CMK (cell line): ENCODE measurements at regions not wholly inside any gene's neighbourhood (a gene's known extent, or its start where the extent isn't known, plus 50 kb on each side); places are given as distances from the start of the nearest gene placed in this dataset.

Experiments
- DNase-seq: peaks from one replicate; pipeline ENCODE4 v3.0.0-alpha.2; 2010; ENCODE audit warnings: low read depth

- DNase-seq: no peak
Observed at GRCh38 chr7:45455662-45456061, 118.5 kb upstream of the ADCY1 start.

GRCh38 chr7:45456105-45456504, 118.1 kb upstream of the ADCY1 start:
- DNase-seq: no peak

- DNase-seq: no peak
Observed at GRCh38 chr7:45456747-45457524, 117.2 kb upstream of the ADCY1 start.

GRCh38 chr7:45457591-45457990, 116.6 kb upstream of the ADCY1 start:
- DNase-seq: no peak

- no peak for DNase-seq
Observed at GRCh38 chr7:45459476-45459875, 114.7 kb upstream of the ADCY1 start.

- DNase-seq: no peak
Observed at GRCh38 chr7:45460379-45460778, 113.8 kb upstream of the ADCY1 start.

GRCh38 chr7:45461026-45461425, 113.1 kb upstream of the ADCY1 start:
- no peak for DNase-seq

- no peak for DNase-seq
Observed at GRCh38 chr7:45469103-45469502, 105.1 kb upstream of the ADCY1 start.

- no peak for DNase-seq
Observed at GRCh38 chr7:45470031-45470430, 104.1 kb upstream of the ADCY1 start.

- no peak for DNase-seq
Observed at GRCh38 chr7:45479781-45480180, 94.4 kb upstream of the ADCY1 start.

- no peak for DNase-seq
Observed at GRCh38 chr7:45482451-45482850, 91.7 kb upstream of the ADCY1 start.

GRCh38 chr7:45484094-45484493, 90.1 kb upstream of the ADCY1 start:
- DNase-seq: no peak

- no peak for DNase-seq
Observed at GRCh38 chr7:45486575-45486974, 87.6 kb upstream of the ADCY1 start.

GRCh38 chr7:45494885-45495284, 79.3 kb upstream of the ADCY1 start:
- no peak for DNase-seq

- DNase-seq: no peak
Observed at GRCh38 chr7:45495618-45496017, 78.5 kb upstream of the ADCY1 start.

- no peak for DNase-seq
Observed at GRCh38 chr7:45500257-45500656, 73.9 kb upstream of the ADCY1 start.

GRCh38 chr7:45501791-45502190, 72.4 kb upstream of the ADCY1 start:
- no peak for DNase-seq

GRCh38 chr7:45506059-45506458, 68.1 kb upstream of the ADCY1 start:
- no peak for DNase-seq

GRCh38 chr7:45509222-45509621, 64.9 kb upstream of the ADCY1 start:
- no peak for DNase-seq

GRCh38 chr7:45511721-45512597, 62.2 kb upstream of the ADCY1 start:
- DNase-seq: no peak

- DNase-seq: no peak
Observed at GRCh38 chr7:45514944-45515343, 59.2 kb upstream of the ADCY1 start.

- DNase-seq: no peak
Observed at GRCh38 chr7:45515346-45515745, 58.8 kb upstream of the ADCY1 start.
